ENCODE measurements at regions not wholly inside any gene's neighbourhood (a gene's known extent, or its start where the extent isn't known, plus 50 kb on each side); places are given as distances from the start of the nearest gene placed in this dataset.

DNA sequence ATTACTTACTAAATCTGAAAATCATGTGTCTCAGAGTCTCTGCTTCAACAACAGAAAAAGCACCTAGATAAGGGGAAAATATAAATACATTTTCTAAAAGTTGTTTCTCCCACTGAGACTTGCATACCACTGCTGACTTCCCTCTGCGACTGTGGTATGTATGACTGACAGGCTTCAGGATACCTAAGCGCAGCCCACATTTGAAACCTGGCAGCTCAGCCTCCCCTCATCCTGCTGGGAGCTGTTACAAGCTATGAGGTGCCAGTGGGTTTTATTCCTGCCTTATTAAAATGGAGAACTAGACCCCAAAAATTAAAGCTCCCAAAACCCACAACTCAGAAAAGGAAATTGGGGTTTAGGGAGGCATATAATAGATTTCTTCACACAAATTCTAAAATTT lies 133.6 kb downstream of the RAB38 start:
- TF ChIP-seq, protein P1, sequence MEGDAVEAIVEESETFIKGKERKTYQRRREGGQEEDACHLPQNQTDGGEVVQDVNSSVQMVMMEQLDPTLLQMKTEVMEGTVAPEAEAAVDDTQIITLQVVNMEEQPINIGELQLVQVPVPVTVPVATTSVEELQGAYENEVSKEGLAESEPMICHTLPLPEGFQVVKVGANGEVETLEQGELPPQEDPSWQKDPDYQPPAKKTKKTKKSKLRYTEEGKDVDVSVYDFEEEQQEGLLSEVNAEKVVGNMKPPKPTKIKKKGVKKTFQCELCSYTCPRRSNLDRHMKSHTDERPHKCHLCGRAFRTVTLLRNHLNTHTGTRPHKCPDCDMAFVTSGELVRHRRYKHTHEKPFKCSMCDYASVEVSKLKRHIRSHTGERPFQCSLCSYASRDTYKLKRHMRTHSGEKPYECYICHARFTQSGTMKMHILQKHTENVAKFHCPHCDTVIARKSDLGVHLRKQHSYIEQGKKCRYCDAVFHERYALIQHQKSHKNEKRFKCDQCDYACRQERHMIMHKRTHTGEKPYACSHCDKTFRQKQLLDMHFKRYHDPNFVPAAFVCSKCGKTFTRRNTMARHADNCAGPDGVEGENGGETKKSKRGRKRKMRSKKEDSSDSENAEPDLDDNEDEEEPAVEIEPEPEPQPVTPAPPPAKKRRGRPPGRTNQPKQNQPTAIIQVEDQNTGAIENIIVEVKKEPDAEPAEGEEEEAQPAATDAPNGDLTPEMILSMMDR (conservative IDR thresholded peaks at IDR 0.05; ENCODE audit: low read depth in 2 of 2): no peak
- TF ChIP-seq EZH2 (IDR thresholded peaks at IDR 0.05; ENCODE audit: low read depth, unreplicated experiment) (no peak), POLR2AphosphoS5 (IDR thresholded peaks at IDR 0.05; ENCODE audit: low read depth) (no peak), EZH2phosphoT487 (IDR thresholded peaks at IDR 0.05; ENCODE audit: unreplicated experiment) (no peak), CREB1 (CRISPR knock-in tag; IDR thresholded peaks at IDR 0.05; ENCODE audit: low read depth) (no peak), NANOG (IDR thresholded peaks at IDR 0.05; ENCODE audit: borderline replicate concordance) (no peak), JUNB (IDR thresholded peaks at IDR 0.05; ENCODE audit: unreplicated experiment) (no peak)
- TF ChIP-seq, protein P2, sequence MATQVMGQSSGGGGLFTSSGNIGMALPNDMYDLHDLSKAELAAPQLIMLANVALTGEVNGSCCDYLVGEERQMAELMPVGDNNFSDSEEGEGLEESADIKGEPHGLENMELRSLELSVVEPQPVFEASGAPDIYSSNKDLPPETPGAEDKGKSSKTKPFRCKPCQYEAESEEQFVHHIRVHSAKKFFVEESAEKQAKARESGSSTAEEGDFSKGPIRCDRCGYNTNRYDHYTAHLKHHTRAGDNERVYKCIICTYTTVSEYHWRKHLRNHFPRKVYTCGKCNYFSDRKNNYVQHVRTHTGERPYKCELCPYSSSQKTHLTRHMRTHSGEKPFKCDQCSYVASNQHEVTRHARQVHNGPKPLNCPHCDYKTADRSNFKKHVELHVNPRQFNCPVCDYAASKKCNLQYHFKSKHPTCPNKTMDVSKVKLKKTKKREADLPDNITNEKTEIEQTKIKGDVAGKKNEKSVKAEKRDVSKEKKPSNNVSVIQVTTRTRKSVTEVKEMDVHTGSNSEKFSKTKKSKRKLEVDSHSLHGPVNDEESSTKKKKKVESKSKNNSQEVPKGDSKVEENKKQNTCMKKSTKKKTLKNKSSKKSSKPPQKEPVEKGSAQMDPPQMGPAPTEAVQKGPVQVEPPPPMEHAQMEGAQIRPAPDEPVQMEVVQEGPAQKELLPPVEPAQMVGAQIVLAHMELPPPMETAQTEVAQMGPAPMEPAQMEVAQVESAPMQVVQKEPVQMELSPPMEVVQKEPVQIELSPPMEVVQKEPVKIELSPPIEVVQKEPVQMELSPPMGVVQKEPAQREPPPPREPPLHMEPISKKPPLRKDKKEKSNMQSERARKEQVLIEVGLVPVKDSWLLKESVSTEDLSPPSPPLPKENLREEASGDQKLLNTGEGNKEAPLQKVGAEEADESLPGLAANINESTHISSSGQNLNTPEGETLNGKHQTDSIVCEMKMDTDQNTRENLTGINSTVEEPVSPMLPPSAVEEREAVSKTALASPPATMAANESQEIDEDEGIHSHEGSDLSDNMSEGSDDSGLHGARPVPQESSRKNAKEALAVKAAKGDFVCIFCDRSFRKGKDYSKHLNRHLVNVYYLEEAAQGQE (IDR thresholded peaks at IDR 0.05; ENCODE audit: unreplicated experiment): no peak
- TF ChIP-seq, protein P3, sequence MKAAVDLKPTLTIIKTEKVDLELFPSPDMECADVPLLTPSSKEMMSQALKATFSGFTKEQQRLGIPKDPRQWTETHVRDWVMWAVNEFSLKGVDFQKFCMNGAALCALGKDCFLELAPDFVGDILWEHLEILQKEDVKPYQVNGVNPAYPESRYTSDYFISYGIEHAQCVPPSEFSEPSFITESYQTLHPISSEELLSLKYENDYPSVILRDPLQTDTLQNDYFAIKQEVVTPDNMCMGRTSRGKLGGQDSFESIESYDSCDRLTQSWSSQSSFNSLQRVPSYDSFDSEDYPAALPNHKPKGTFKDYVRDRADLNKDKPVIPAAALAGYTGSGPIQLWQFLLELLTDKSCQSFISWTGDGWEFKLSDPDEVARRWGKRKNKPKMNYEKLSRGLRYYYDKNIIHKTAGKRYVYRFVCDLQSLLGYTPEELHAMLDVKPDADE (IDR thresholded peaks at IDR 0.05): no peak

Data from GM23338 (cell line).